BE2C (cell line): ENCODE measurements at regions not wholly inside any gene's neighbourhood (a gene's known extent, or its start where the extent isn't known, plus 50 kb on each side); places are given as distances from the start of the nearest gene placed in this dataset.

ENCODE experiments used
- DNase-seq: peaks from one replicate; pipeline ENCODE4 v3.0.0-alpha.2; 2020
- H3K27me3 ChIP-seq: fragments of 250-450 bp; sonication (Bioruptor Pico); 2 replicates; pipeline ENCODE4 v1.5.1; 2020; ENCODE audit warnings: mild to moderate bottlenecking
- H3K36me3 ChIP-seq: fragments of 250-450 bp; sonication (Bioruptor Pico); 2 replicates; pipeline ENCODE4 v1.5.1; 2020; ENCODE audit warnings: mild to moderate bottlenecking
- H3K4me1 ChIP-seq: fragments of 250-450 bp; sonication (Bioruptor Pico); 2 replicates; pipeline ENCODE4 v1.5.1; 2020
- H3K4me3 ChIP-seq: 2 replicates; pipeline ENCODE4 v1.5.1; 2011; ENCODE audit warnings: low read depth, low read length
- H3K9me3 ChIP-seq: fragments of 250-450 bp; sonication (Bioruptor Pico); 2 replicates; pipeline ENCODE4 v1.5.1; 2020
- CTCF ChIP-seq: IDR thresholded peaks from 2 replicates; pipeline ENCODE4 v1.5.1; 2012; ENCODE audit warnings: mild to moderate bottlenecking, low read depth, low read length

GRCh38 chr5:74177961-74178360, 462.6 kb downstream of the ENC1 start:
- Histone ChIP-seq H3K36me3 (no peaks in the 10 kb centered on the region), H3K9me3 (no peaks in the 10 kb centered on the region), H3K27me3 (no peaks in the 10 kb centered on the region), H3K4me1 (no peaks in the 10 kb centered on the region; the same call in 1 of the 2 replicates), H3K4me3 (no peak overlapping the region)
- DNase-seq, result no peak
- no peak for TF ChIP-seq CTCF

DNA sequence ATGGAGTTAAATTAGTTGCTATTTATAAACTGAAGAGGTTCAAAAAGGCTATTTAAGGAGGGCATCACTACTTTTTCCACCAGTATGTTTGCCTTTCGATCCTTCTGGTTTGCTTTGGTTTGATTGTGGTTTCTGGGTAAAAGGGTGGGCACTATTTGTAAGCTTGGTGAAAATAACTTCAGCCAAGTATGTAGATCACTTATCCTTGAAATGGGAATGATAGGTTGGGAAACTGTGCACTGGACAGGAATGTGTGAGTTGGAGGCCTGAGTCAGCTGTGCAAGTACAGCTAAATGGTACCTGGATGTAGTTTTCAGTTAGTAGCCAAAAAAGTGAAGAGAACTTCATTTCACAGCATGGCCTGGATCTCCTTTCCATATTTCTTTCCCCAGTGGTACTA, 466.2 kb downstream of the ENC1 start:
- DNase-seq, result no peak
- no peak for TF ChIP-seq CTCF
- Histone ChIP-seq H3K4me1 (no peaks in the 10 kb centered on the region; the same call in 1 of the 2 replicates), H3K27me3 (no peaks in the 10 kb centered on the region), H3K9me3 (no peaks in the 10 kb centered on the region), H3K36me3 (no peaks in the 10 kb centered on the region), H3K4me3 (no peak overlapping the region)

GRCh38 chr5:74173665-74174064, 466.9 kb downstream of the ENC1 start:
- Histone ChIP-seq H3K9me3 (no peaks in the 10 kb centered on the region), H3K4me1 (no peaks in the 10 kb centered on the region), H3K36me3 (no peaks in the 10 kb centered on the region), H3K27me3 (no peaks in the 10 kb centered on the region), H3K4me3 (no peak overlapping the region)
- no peak for TF ChIP-seq CTCF
- DNase-seq, result no peak

- no peak for DNase-seq
These were observed 467.3 kb downstream of the ENC1 start for GRCh38 chr5:74173241-74173640.

GRCh38 chr5:74169701-74170100, 470.8 kb downstream of the ENC1 start:
- H3K27me3 ChIP-seq, result no peaks in the 10 kb centered on the region
- H3K36me3 ChIP-seq, result no peaks in the 10 kb centered on the region
- DNase-seq, result no peak
- TF ChIP-seq CTCF, result no peak
- H3K4me3 ChIP-seq, result no peak overlapping the region
- H3K9me3 ChIP-seq, result no peaks in the 10 kb centered on the region
- peaks cover 3% of the 10 kb centered on the region; the same call in 1 of the 2 replicates for H3K4me1 ChIP-seq

More at GRCh38 chr5:74173241-74173640, 467.3 kb downstream of the ENC1 start:
- Histone ChIP-seq H3K4me1 (no peaks in the 10 kb centered on the region), H3K9me3 (no peaks in the 10 kb centered on the region), H3K36me3 (no peaks in the 10 kb centered on the region), H3K4me3 (no peak overlapping the region), H3K27me3 (no peaks in the 10 kb centered on the region)
- TF ChIP-seq CTCF, result no peak

GRCh38 chr5:74167930-74168315, 472.6 kb downstream of the ENC1 start:
- Histone ChIP-seq H3K36me3 (no peaks in the 10 kb centered on the region), H3K4me1 (peaks cover 7% of the 10 kb centered on the region; the same call in 1 of the 2 replicates), H3K4me3 (no peak overlapping the region), H3K9me3 (no peaks in the 10 kb centered on the region), H3K27me3 (no peaks in the 10 kb centered on the region)
- no peak for TF ChIP-seq CTCF
- no peak for DNase-seq
